ENCODE measurements at regions not wholly inside any gene's neighbourhood (a gene's known extent, or its start where the extent isn't known, plus 50 kb on each side); places are given as distances from the start of the nearest gene placed in this dataset.

GRCh38 chr1:29974316-29974724, 738.0 kb downstream of the PTPRU start:
- DNase-seq (ENCODE audit: insufficient read length, low spot score), result no peak
- no peak for FAIRE-seq
- TF ChIP-seq PAX5 (IDR thresholded peaks at IDR 0.05; ENCODE audit: insufficient read depth, low read length, severe bottlenecking), result no peak
- TF ChIP-seq TAF1 (IDR thresholded peaks at IDR 0.05; ENCODE audit: low read depth, low read length), result no peak
- TF ChIP-seq POU2F2 (IDR thresholded peaks at IDR 0.05; ENCODE audit: low read depth, low read length), result no peak
- no peak for TF ChIP-seq POLR2AphosphoS5 (IDR thresholded peaks at IDR 0.05; ENCODE audit: low read depth, low read length)
- no peak for TF ChIP-seq SPI1 (IDR thresholded peaks at IDR 0.05; ENCODE audit: low read depth, low read length)
- TF ChIP-seq POLR2A (IDR thresholded peaks at IDR 0.05; ENCODE audit: low read depth, low read length), result no peak

- DNase-seq (ENCODE audit: insufficient read length, low spot score) (no peak), FAIRE-seq (no peak)
Measured at GRCh38 chr1:29973406-29973805, 737.1 kb downstream of the PTPRU start.

DNA sequence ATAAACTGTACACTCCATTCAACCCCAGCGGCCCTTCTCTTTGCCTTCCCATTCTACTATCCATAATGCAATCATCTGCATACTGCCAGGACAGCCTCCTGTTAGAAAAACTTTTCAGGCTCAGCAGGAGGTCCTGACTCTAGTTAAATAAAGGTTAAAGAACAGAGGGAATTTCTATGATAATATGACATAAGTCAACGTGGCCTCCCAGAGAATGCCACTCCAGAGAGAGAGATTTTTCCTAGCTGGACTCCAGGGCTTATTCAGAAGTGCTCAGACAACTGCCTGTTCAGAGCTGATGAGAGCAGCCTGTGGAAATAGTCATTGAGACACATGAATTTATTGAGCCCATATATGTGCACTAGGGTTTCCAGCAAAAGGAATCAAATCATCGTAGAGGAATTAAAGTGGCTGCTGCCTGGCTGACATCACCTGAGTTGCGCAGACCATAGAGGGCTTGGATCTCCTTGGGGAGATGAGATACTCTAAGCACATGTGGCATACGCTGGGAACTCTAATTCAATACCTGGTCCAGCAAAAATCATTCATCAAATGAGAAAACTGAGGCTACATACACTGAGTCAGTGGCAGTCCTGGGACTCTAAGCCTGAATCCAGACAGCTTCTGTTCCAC, 736.2 kb downstream of the PTPRU start:
- TF ChIP-seq TAF1 (IDR thresholded peaks at IDR 0.05; ENCODE audit: low read depth, low read length) (no peak), POU2F2 (IDR thresholded peaks at IDR 0.05; ENCODE audit: low read depth, low read length) (no peak), PAX5 (IDR thresholded peaks at IDR 0.05; ENCODE audit: insufficient read depth, low read length, severe bottlenecking) (no peak)
- DNase-seq (ENCODE audit: insufficient read length, low spot score) (no peak), FAIRE-seq (no peak)

More at GRCh38 chr1:29973406-29973805, 737.1 kb downstream of the PTPRU start:
- TF ChIP-seq PAX5 (IDR thresholded peaks at IDR 0.05; ENCODE audit: insufficient read depth, low read length, severe bottlenecking), result no peak

GRCh38 chr1:29971703-29972102, 735.4 kb downstream of the PTPRU start:
- no peak for DNase-seq (ENCODE audit: insufficient read length, low spot score)
- no peak for FAIRE-seq
- no peak for TF ChIP-seq POLR2AphosphoS5 (IDR thresholded peaks at IDR 0.05; ENCODE audit: low read depth, low read length)

DNA sequence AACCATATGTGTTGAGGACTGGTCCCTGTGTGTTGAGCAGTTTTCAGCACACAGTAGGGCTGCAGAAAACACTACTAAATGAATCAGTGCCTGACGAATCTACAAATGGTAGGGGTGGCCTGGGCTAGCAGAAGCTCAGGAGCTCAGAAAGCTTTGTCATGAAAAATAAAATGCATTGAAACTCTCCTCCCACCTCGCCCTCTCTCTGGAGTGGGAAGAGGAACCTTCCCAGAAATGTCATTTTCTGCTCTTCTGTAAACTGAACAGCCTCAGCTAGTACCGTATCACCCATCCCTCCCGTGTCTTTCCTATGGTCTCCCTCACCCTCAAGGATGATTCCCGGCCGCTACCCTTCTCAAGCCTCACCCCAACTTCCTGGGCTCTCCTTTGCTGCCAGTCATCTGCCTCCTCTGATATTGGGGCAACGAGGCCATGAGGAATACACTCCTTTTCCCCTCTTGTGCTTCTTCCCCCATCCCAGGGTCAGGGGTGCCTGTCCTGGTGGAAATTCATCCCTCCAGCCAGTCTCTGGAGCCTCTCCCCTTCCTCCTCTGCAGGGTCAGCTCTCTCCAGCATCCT, 734.5 kb downstream of the PTPRU start:
- TF ChIP-seq PAX5 (IDR thresholded peaks at IDR 0.05; ENCODE audit: insufficient read depth, low read length, severe bottlenecking) (no peak), POLR2AphosphoS5 (IDR thresholded peaks at IDR 0.05; ENCODE audit: low read depth, low read length) (no peak)
- FAIRE-seq, result no peak
- DNase-seq (ENCODE audit: insufficient read length, low spot score), result no peak

DNA sequence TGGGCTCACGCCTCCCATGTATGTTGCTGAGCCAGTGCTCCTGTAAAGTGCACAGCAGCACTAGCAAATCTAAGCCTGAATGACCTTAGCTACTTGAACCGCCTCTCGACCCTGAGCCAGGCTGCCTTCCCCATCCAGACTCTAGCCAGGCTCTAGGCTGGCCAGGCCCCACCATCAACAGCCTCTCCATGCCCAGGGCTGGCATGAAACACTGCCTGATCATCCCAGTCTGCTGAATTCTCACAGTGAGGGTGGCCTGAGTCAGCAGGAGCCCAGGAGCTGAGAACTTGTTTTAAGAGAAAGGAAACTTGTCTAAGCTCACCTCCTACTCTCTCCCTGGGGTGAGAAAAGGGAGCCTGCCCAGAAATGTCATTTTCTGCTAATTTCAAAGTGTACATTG, 733.3 kb downstream of the PTPRU start:
- no peak for TF ChIP-seq PAX5 (IDR thresholded peaks at IDR 0.05; ENCODE audit: insufficient read depth, low read length, severe bottlenecking)
- TF ChIP-seq SPI1 (IDR thresholded peaks at IDR 0.05; ENCODE audit: low read depth, low read length), result no peak
- TF ChIP-seq POLR2AphosphoS5 (IDR thresholded peaks at IDR 0.05; ENCODE audit: low read depth, low read length), result no peak
- TF ChIP-seq POLR2A (IDR thresholded peaks at IDR 0.05; ENCODE audit: low read depth, low read length), result no peak
- TF ChIP-seq POU2F2 (IDR thresholded peaks at IDR 0.05; ENCODE audit: low read depth, low read length), result no peak
- DNase-seq (ENCODE audit: insufficient read length, low spot score), result no peak
- no peak for FAIRE-seq

DNA sequence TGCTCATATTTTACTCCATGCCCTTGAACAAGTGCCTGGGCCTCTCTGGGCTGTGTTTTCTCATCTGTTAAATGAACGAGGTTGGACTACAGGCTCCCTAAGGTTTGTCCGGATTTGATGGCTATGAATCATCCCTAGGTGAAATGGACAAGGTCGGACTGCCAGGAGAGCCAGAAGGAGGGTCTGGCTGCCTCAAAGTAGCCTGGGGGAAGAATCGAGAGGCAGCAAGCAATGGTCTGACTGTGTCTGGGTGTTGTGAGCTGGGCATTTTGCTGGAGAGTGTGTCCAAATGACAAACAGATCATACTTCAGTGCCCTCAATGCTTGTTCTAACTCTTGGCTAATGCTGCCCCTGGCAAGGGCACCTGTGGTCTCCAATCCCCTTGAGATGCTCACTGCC, 730.9 kb downstream of the PTPRU start:
- TF ChIP-seq POLR2AphosphoS5 (IDR thresholded peaks at IDR 0.05; ENCODE audit: low read depth, low read length), result no peak
- FAIRE-seq, result no peak
- DNase-seq (ENCODE audit: insufficient read length, low spot score), result no peak

- FAIRE-seq, result no peak
Measured at GRCh38 chr1:29966526-29967045, 730.3 kb downstream of the PTPRU start.

GRCh38 chr1:29964718-29965533, 728.6 kb downstream of the PTPRU start:
- FAIRE-seq, result no peak
- no peak for DNase-seq (ENCODE audit: insufficient read length, low spot score)
- TF ChIP-seq SPI1 (IDR thresholded peaks at IDR 0.05; ENCODE audit: low read depth, low read length), result no peak
- TF ChIP-seq PAX5 (IDR thresholded peaks at IDR 0.05; ENCODE audit: insufficient read depth, low read length, severe bottlenecking), result no peak
- no peak for TF ChIP-seq POLR2A (IDR thresholded peaks at IDR 0.05; ENCODE audit: low read depth, low read length)
- TF ChIP-seq TAF1 (IDR thresholded peaks at IDR 0.05; ENCODE audit: low read depth, low read length), result no peak

More at GRCh38 chr1:29966526-29967045, 730.3 kb downstream of the PTPRU start:
- no peak for DNase-seq (ENCODE audit: insufficient read length, low spot score)
- no peak for TF ChIP-seq TAF1 (IDR thresholded peaks at IDR 0.05; ENCODE audit: low read depth, low read length)
- TF ChIP-seq SPI1 (IDR thresholded peaks at IDR 0.05; ENCODE audit: low read depth, low read length), result no peak
- TF ChIP-seq POLR2AphosphoS5 (IDR thresholded peaks at IDR 0.05; ENCODE audit: low read depth, low read length), result no peak
- no peak for TF ChIP-seq POLR2A (IDR thresholded peaks at IDR 0.05; ENCODE audit: low read depth, low read length)

GRCh38 chr1:29963946-29964345, 727.6 kb downstream of the PTPRU start:
- no peak for TF ChIP-seq SPI1 (IDR thresholded peaks at IDR 0.05; ENCODE audit: low read depth, low read length)
- no peak for TF ChIP-seq POLR2AphosphoS5 (IDR thresholded peaks at IDR 0.05; ENCODE audit: low read depth, low read length)
- no peak for TF ChIP-seq POU2F2 (IDR thresholded peaks at IDR 0.05; ENCODE audit: low read depth, low read length)
- TF ChIP-seq PAX5 (IDR thresholded peaks at IDR 0.05; ENCODE audit: insufficient read depth, low read length, severe bottlenecking), result no peak
- FAIRE-seq, result no peak

DNA sequence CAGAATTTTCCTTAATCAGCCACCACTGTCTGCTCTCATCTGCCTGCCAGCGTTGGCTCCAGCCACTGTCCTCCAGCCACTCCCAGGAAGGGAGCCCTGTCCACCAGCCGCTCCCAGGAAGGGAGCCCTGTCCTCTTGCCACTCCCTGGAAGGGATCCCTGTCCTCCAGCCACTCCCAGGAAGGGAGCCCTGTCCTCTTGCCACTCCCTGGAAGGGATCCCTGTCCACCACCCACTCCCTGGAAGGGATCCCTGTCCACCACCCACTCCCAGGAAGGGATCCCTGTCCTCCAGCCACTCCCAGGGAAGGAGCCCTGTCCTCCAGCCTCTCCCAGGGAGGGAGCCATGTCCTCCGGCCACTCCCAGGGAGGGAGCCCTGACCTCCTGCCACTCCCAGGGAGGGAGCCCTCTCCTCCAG, 726.5 kb downstream of the PTPRU start:
- TF ChIP-seq PAX5 (IDR thresholded peaks at IDR 0.05; ENCODE audit: insufficient read depth, low read length, severe bottlenecking), result no peak
- TF ChIP-seq TAF1 (IDR thresholded peaks at IDR 0.05; ENCODE audit: low read depth, low read length), result no peak
- no peak for TF ChIP-seq POLR2A (IDR thresholded peaks at IDR 0.05; ENCODE audit: low read depth, low read length)
- no peak for TF ChIP-seq POLR2AphosphoS5 (IDR thresholded peaks at IDR 0.05; ENCODE audit: low read depth, low read length)
- no peak for TF ChIP-seq SPI1 (IDR thresholded peaks at IDR 0.05; ENCODE audit: low read depth, low read length)
- TF ChIP-seq POU2F2 (IDR thresholded peaks at IDR 0.05; ENCODE audit: low read depth, low read length), result no peak
- DNase-seq (ENCODE audit: insufficient read length, low spot score) (no peak), FAIRE-seq (no peak)

More at GRCh38 chr1:29963946-29964345, 727.6 kb downstream of the PTPRU start:
- no peak for DNase-seq (ENCODE audit: insufficient read length, low spot score)
